ENCODE measurements at regions not wholly inside any gene's neighbourhood (a gene's known extent, or its start where the extent isn't known, plus 50 kb on each side); places are given as distances from the start of the nearest gene placed in this dataset.
A peak's percentile ranks its signal among the peaks of the same experiment; 100 is the strongest.

- peak; percentile 49 to 76 (median 74); a peak in 5 of 6 replicates for TF ChIP-seq CTCF (IDR thresholded peaks at IDR 0.05 in 2 of 3, conservative IDR thresholded peaks at IDR 0.05 in 1 of 3; ENCODE audit: borderline replicate concordance in 1 of 3, insufficient read depth in 1 of 3, low read depth in 2 of 3, low read length in 2 of 3)
- no peak for TF ChIP-seq ATF3 (IDR thresholded peaks at IDR 0.05)
- no peak for TF ChIP-seq EZH2 (IDR thresholded peaks at IDR 0.05)
- no peak for TF ChIP-seq POLR2AphosphoS5 (IDR thresholded peaks at IDR 0.05; ENCODE audit: low read depth, low read length)
- peak; percentile 60 for TF ChIP-seq RAD21 (IDR thresholded peaks at IDR 0.05; ENCODE audit: low read depth)
- no peak for TF ChIP-seq ELF1 (IDR thresholded peaks at IDR 0.05; ENCODE audit: borderline replicate concordance, low read depth)
- TF ChIP-seq POLR2A (IDR thresholded peaks at IDR 0.05; ENCODE audit: borderline replicate concordance, extremely low read depth, insufficient read depth, insufficient read length): no peak
- no peak for TF ChIP-seq JUND (IDR thresholded peaks at IDR 0.05)
- TF ChIP-seq REST (IDR thresholded peaks at IDR 0.05; ENCODE audit: low read depth): no peak
- TF ChIP-seq YY1 (IDR thresholded peaks at IDR 0.05; ENCODE audit: extremely low read depth, insufficient replicate concordance, low read depth, low read length): no peak
- no peak for TF ChIP-seq EGR1 (IDR thresholded peaks at IDR 0.05; ENCODE audit: low read depth)
- no peak for TF ChIP-seq EZH2phosphoT487 (IDR thresholded peaks at IDR 0.05; ENCODE audit: borderline replicate concordance)
Observed at GRCh38 chr5:82793808-82794419, 283.3 kb downstream of the TMEM167A start.
